ENCODE measurements at regions not wholly inside any gene's neighbourhood (a gene's known extent, or its start where the extent isn't known, plus 50 kb on each side); places are given as distances from the start of the nearest gene placed in this dataset.

GRCh38 chr18:76547296-76547695, 52.3 kb upstream of the ZNF516 start:
- no peak overlapping the region for H3K9ac ChIP-seq (ENCODE audit: low read depth, low read length)
- H3K79me2 ChIP-seq (ENCODE audit: insufficient read depth, low read length): no peaks in the 10 kb centered on the region
- no peak for TF ChIP-seq EZH2 (IDR thresholded peaks at IDR 0.05; ENCODE audit: borderline replicate concordance, low read depth, low read length, severe bottlenecking)
- TF ChIP-seq CTCF (IDR thresholded peaks at IDR 0.05; ENCODE audit: borderline replicate concordance, extremely low read depth, low read length, poor library complexity, severe bottlenecking): no peak
- ATAC-seq (ENCODE audit: insufficient read depth, low read depth) (no peak), DNase-seq (no peak)
- H3K4me1 ChIP-seq (ENCODE audit: insufficient read depth, low read length): no peaks in the 10 kb centered on the region
- no peaks in the 10 kb centered on the region for H3K9me3 ChIP-seq (ENCODE audit: insufficient read depth, low read length, severe bottlenecking)
- H3K4me3 ChIP-seq (ENCODE audit: low read depth in 1 of 2, low read length in 2 of 2): no peak overlapping the region
- no peaks in the 10 kb centered on the region for H4K20me1 ChIP-seq (ENCODE audit: insufficient read depth, low read length)
- no peak overlapping the region for H3K27ac ChIP-seq (ENCODE audit: low read length)
- no peak overlapping the region for H3K4me2 ChIP-seq (ENCODE audit: insufficient read depth, low read length)
- H2AFZ ChIP-seq (ENCODE audit: low read depth, low read length): no peak overlapping the region
- no peaks in the 10 kb centered on the region for H3K36me3 ChIP-seq (ENCODE audit: insufficient read depth, low read length)
- H3K27me3 ChIP-seq (ENCODE audit: insufficient read depth, low read length, poor library complexity): peaks cover 3% of the 10 kb centered on the region

GRCh38 chr18:76546436-76546835, 51.4 kb upstream of the ZNF516 start:
- no peak for TF ChIP-seq CTCF (IDR thresholded peaks at IDR 0.05; ENCODE audit: borderline replicate concordance, extremely low read depth, low read length, poor library complexity, severe bottlenecking)
- TF ChIP-seq EZH2 (IDR thresholded peaks at IDR 0.05; ENCODE audit: borderline replicate concordance, low read depth, low read length, severe bottlenecking): no peak
- H3K27me3 ChIP-seq (ENCODE audit: insufficient read depth, low read length, poor library complexity): peaks cover 3% of the 10 kb centered on the region
- H3K27ac ChIP-seq (ENCODE audit: low read length): no peak overlapping the region
- H3K4me1 ChIP-seq (ENCODE audit: insufficient read depth, low read length): no peaks in the 10 kb centered on the region
- no peaks in the 10 kb centered on the region for H3K36me3 ChIP-seq (ENCODE audit: insufficient read depth, low read length)
- H4K20me1 ChIP-seq (ENCODE audit: insufficient read depth, low read length): no peaks in the 10 kb centered on the region
- H2AFZ ChIP-seq (ENCODE audit: low read depth, low read length): no peak overlapping the region
- H3K9ac ChIP-seq (ENCODE audit: low read depth, low read length): no peak overlapping the region
- DNase-seq: no peak
- no peaks in the 10 kb centered on the region for H3K9me3 ChIP-seq (ENCODE audit: insufficient read depth, low read length, severe bottlenecking)
- no peak overlapping the region for H3K4me2 ChIP-seq (ENCODE audit: insufficient read depth, low read length)
- no peak overlapping the region for H3K4me3 ChIP-seq (ENCODE audit: low read depth in 1 of 2, low read length in 2 of 2)
- no peaks in the 10 kb centered on the region for H3K79me2 ChIP-seq (ENCODE audit: insufficient read depth, low read length)
- no peak for ATAC-seq (ENCODE audit: insufficient read depth, low read depth)

- ATAC-seq (ENCODE audit: insufficient read depth, low read depth): no peak
- Histone ChIP-seq H3K36me3 (ENCODE audit: insufficient read depth, low read length) (no peaks in the 10 kb centered on the region), H4K20me1 (ENCODE audit: insufficient read depth, low read length) (no peaks in the 10 kb centered on the region), H3K9me3 (ENCODE audit: insufficient read depth, low read length, severe bottlenecking) (no peaks in the 10 kb centered on the region), H3K4me1 (ENCODE audit: insufficient read depth, low read length) (no peaks in the 10 kb centered on the region), H3K9ac (ENCODE audit: low read depth, low read length) (no peak overlapping the region), H3K79me2 (ENCODE audit: insufficient read depth, low read length) (no peaks in the 10 kb centered on the region), H3K27ac (ENCODE audit: low read length) (no peak overlapping the region), H3K4me2 (ENCODE audit: insufficient read depth, low read length) (no peak overlapping the region), H3K4me3 (ENCODE audit: low read depth in 1 of 2, low read length in 2 of 2) (no peak overlapping the region), H2AFZ (ENCODE audit: low read depth, low read length) (no peak overlapping the region), H3K27me3 (ENCODE audit: insufficient read depth, low read length, poor library complexity) (peaks cover 3% of the 10 kb centered on the region)
- no peak for TF ChIP-seq EZH2 (IDR thresholded peaks at IDR 0.05; ENCODE audit: borderline replicate concordance, low read depth, low read length, severe bottlenecking)
- no peak for TF ChIP-seq CTCF (IDR thresholded peaks at IDR 0.05; ENCODE audit: borderline replicate concordance, extremely low read depth, low read length, poor library complexity, severe bottlenecking)
- DNase-seq: no peak
These were observed 51.0 kb upstream of the ZNF516 start for GRCh38 chr18:76546088-76546435.

All from DND-41 (cell line).